Left ventricle myocardium inferior (tissue), 1 donor: ENCODE measurements at regions not wholly inside any gene's neighbourhood (a gene's known extent, or its start where the extent isn't known, plus 50 kb on each side); places are given as distances from the start of the nearest gene placed in this dataset.

ENCODE experiments used
- DNase-seq: peaks from one replicate; pipeline ENCODE4 v3.0.0-alpha.2; 2020
- H3K27ac ChIP-seq: fragments of 200-600 bp; replicated peaks from 2 replicates; pipeline ENCODE4 v1.8.0; 2021
- H3K27me3 ChIP-seq: fragments of 200-600 bp; 2 replicates; pipeline ENCODE4 v1.8.0; 2021; ENCODE audit warnings: low read depth
- H3K36me3 ChIP-seq: fragments of 200-600 bp; 2 replicates; pipeline ENCODE4 v1.8.0; 2021
- H3K4me1 ChIP-seq: fragments of 200-600 bp; 2 replicates; pipeline ENCODE4 v1.8.0; 2021
- H3K4me3 ChIP-seq: fragments of 200-600 bp; 2 replicates; pipeline ENCODE4 v1.8.0; 2021; ENCODE audit warnings: mild to moderate bottlenecking, moderate library complexity
- H3K9me3 ChIP-seq: fragments of 200-600 bp; replicated peaks from 2 replicates; pipeline ENCODE4 v1.8.0; 2021
- CTCF ChIP-seq: fragments of 200-600 bp; IDR thresholded peaks from 2 replicates; pipeline ENCODE4 v1.8.0; 2021; ENCODE audit warnings: antibody characterized with exemption, mild to moderate bottlenecking, borderline replicate concordance
- intact Hi-C: fragments of 100-400 bp; cut with micrococcal nuclease; formaldehyde crosslinking; loops from one replicate; pipeline ENCODE4 v1.11.0; 2022
- donor health status: DM: no; HTN: yes; CAD: no; lungs with severe emphysema.

- no peak overlapping the region for H3K4me3 ChIP-seq
- TF ChIP-seq CTCF: no peak
- H3K27ac ChIP-seq: no peak overlapping the region
- no peaks in the 10 kb centered on the region for H3K27me3 ChIP-seq
- H3K36me3 ChIP-seq: no peaks in the 10 kb centered on the region
- H3K4me1 ChIP-seq: no peaks in the 10 kb centered on the region
- DNase-seq: no peak
- intact Hi-C loops: no loop called here
- no peaks in the 10 kb centered on the region for H3K9me3 ChIP-seq
Measured at GRCh38 chr12:47004634-47005033, 74.8 kb upstream of the PCED1B start.

DNA sequence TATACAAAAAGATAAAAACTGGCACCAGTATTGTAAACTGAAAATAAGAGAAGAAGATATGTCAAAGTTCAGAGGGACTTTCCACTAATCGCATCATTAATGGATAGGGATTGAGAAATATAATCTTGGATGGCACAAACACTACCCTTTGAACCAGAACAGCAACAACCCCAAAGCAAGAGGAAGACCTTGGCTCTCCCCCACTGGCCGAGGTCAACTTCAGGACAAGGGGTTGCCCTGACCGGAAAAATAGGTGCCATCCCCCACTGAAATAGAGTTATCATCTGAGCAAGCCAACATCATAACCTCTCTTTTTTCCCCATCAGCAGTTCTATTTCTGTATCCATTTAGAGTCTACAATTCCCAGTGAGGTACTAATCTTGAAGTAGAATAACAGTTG lies 72.4 kb upstream of the PCED1B start:
- Histone ChIP-seq H3K27me3 (no peaks in the 10 kb centered on the region), H3K9me3 (no peaks in the 10 kb centered on the region), H3K4me1 (no peaks in the 10 kb centered on the region), H3K4me3 (no peak overlapping the region), H3K27ac (no peak overlapping the region), H3K36me3 (no peaks in the 10 kb centered on the region)
- no peak for TF ChIP-seq CTCF
- intact Hi-C loops: no loop called here
- DNase-seq: no peak

DNA sequence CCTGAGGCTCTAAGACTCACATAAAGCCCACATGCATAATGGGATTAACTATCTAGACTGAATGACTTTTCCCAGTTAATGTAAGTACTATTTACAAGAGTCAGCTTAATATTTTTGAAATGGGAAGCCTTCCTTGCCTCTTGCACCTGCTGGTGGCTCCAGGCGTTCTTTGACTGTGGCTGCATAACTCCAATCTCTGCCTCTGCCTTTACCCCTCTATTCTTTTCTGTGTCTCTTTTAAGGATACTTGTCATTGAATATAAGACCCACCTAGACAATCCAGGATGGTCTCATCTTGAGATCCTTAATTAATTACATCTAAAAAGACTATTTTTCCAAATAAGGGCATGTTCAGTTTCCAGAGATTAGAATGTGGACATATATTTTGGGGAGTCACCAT lies 66.9 kb upstream of the PCED1B start:
- no peak overlapping the region for H3K4me3 ChIP-seq
- no peaks in the 10 kb centered on the region for H3K4me1 ChIP-seq
- H3K36me3 ChIP-seq: no peaks in the 10 kb centered on the region
- H3K27me3 ChIP-seq: no peaks in the 10 kb centered on the region
- no peak for TF ChIP-seq CTCF
- intact Hi-C loops: no loop called here
- H3K9me3 ChIP-seq: no peaks in the 10 kb centered on the region
- H3K27ac ChIP-seq: no peak overlapping the region
- DNase-seq: no peak

- no peak for TF ChIP-seq CTCF
- DNase-seq: no peak
- Histone ChIP-seq H3K4me1 (no peaks in the 10 kb centered on the region), H3K27ac (no peak overlapping the region), H3K36me3 (no peaks in the 10 kb centered on the region), H3K9me3 (no peaks in the 10 kb centered on the region), H3K4me3 (no peak overlapping the region), H3K27me3 (no peaks in the 10 kb centered on the region)
- intact Hi-C loops: no loop called here
Measured at GRCh38 chr12:47014474-47014873, 64.9 kb upstream of the PCED1B start.

DNA sequence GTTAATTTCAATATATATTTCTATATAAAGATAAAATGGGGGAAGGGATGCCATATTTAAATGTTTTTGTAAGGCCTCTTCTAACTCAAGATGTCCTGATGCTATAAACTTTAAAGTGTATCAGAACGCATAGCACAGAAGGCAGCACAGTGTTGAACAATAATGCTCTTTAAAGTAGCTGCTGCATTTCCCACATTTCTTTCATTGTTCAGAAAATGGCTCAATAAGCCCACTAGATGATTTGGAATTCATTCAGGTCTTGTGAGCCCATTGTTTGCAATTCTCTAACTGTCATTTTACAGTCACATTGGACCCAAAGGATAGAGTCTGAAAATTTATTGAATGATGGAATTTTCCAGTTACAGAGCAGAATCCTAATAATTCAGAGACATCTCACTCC lies 64.0 kb upstream of the PCED1B start:
- no peaks in the 10 kb centered on the region for H3K4me1 ChIP-seq
- no peaks in the 10 kb centered on the region for H3K36me3 ChIP-seq
- H3K27me3 ChIP-seq: peaks cover 2% of the 10 kb centered on the region
- DNase-seq: no peak
- no peak overlapping the region for H3K27ac ChIP-seq
- H3K9me3 ChIP-seq: no peaks in the 10 kb centered on the region
- H3K4me3 ChIP-seq: no peak overlapping the region
- intact Hi-C loops: no loop called here
- TF ChIP-seq CTCF: no peak
